ENCODE measurements at regions not wholly inside any gene's neighbourhood (a gene's known extent, or its start where the extent isn't known, plus 50 kb on each side); places are given as distances from the start of the nearest gene placed in this dataset.

- peak; percentile 5 for DNase-seq
These were observed 76.9 kb downstream of the RHOB start for GRCh38 chr2:20523799-20524187.

- peak; percentile 55 for DNase-seq
These were observed 77.7 kb downstream of the RHOB start for GRCh38 chr2:20524412-20525040.

- peak; percentile 35 for DNase-seq
These were observed 78.5 kb downstream of the RHOB start for GRCh38 chr2:20525041-20526035.

- DNase-seq, result peak; percentile 29
These were observed 79.3 kb downstream of the RHOB start for GRCh38 chr2:20526160-20526559.

GRCh38 chr2:20526708-20527107, 79.8 kb downstream of the RHOB start:
- DNase-seq, result peak; percentile 41

- DNase-seq, result no peak
These were observed 81.8 kb downstream of the RHOB start for GRCh38 chr2:20528713-20529112.

GRCh38 chr2:20530520-20530919, 83.6 kb downstream of the RHOB start:
- DNase-seq, result no peak

- no peak for DNase-seq
These were observed 84.9 kb downstream of the RHOB start for GRCh38 chr2:20531633-20532262.

GRCh38 chr2:20532634-20533437, 86.0 kb downstream of the RHOB start:
- DNase-seq, result no peak

GRCh38 chr2:20533993-20534622, 87.2 kb downstream of the RHOB start:
- DNase-seq, result no peak

GRCh38 chr2:20534913-20535801, 88.3 kb downstream of the RHOB start:
- no peak for DNase-seq

- DNase-seq, result no peak
These were observed 89.9 kb downstream of the RHOB start for GRCh38 chr2:20536619-20537422.

GRCh38 chr2:20537423-20538307, 90.8 kb downstream of the RHOB start:
- DNase-seq, result no peak

- DNase-seq, result no peak
These were observed 91.6 kb downstream of the RHOB start for GRCh38 chr2:20538308-20539132.

- DNase-seq, result no peak
These were observed 92.4 kb downstream of the RHOB start for GRCh38 chr2:20539133-20539719.

GRCh38 chr2:20539776-20540586, 93.1 kb downstream of the RHOB start:
- no peak for DNase-seq
